ELR (cell line): ENCODE measurements at regions not wholly inside any gene's neighbourhood (a gene's known extent, or its start where the extent isn't known, plus 50 kb on each side); places are given as distances from the start of the nearest gene placed in this dataset.
A peak's percentile ranks its signal among the peaks of the same experiment; 100 is the strongest.
"Not testable (repeated sequence)": the region's sequence is repeated elsewhere in the genome, so short reads cannot be mapped to it uniquely, and the experiment has no call there.

Experiments
- DNase-seq: peaks from one replicate; pipeline ENCODE4 v3.0.0-alpha.2; 2015; ENCODE audit warnings: low read depth

DNA sequence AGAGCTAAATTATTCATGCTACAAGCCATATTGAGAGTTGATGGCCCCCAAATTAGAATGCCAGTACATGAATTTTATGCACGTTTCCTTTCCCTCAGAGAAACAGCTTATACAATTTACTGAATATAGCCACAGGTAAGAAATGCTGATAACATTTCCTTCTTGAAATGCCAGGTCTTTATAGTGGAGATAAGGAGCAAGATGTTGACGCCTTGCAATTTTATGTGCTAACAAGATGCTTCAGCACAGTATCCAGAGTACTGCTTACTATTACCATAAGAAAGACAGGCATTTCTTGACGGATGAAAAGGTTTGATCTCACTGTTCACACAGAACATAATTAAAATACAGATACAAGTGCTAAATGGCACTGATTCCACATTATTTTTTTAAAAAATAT, 223.2 kb upstream of the CTSO start:
- no peak for DNase-seq

DNA sequence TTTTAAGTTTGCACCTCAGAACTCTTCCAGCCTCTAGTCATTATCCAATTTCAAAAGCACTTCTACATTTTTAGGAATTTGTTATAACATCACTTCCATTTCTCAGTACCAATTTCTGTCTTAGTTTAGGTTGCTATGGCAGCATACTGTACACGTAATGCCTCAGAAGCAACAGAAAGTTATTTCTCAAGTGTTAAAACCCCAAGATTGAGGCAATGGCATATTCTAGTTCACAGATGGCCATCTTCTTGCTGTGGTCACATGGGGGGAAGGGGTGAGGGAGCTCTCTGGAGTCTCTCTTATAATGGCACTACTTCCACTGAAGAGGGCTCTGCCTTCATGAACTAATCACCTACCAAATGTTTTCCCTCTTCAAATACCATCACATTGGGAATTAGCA, 220.3 kb upstream of the CTSO start:
- DNase-seq: no peak

DNA sequence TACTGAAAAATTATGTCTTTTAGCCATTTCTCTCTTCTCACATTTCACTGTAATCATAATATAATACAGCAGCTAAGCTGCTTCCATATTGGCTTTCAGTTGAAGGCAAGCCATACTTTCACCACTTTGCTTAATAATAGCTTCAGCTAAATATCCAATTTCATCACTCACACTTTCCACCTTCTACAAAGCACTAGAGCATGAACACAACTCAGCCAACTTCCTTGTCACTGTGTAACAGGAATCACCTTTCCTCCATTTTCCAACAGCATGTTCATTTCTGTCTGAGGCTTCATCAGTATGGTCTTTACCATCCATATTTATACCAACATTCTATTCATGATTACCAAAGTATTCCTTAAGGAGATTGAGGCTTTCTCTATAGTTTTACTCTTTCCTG, 219.8 kb upstream of the CTSO start:
- no peak for DNase-seq

- peak; percentile 6 for DNase-seq
Observed at GRCh38 chr4:156169861-156170260, 216.2 kb upstream of the CTSO start.

DNA sequence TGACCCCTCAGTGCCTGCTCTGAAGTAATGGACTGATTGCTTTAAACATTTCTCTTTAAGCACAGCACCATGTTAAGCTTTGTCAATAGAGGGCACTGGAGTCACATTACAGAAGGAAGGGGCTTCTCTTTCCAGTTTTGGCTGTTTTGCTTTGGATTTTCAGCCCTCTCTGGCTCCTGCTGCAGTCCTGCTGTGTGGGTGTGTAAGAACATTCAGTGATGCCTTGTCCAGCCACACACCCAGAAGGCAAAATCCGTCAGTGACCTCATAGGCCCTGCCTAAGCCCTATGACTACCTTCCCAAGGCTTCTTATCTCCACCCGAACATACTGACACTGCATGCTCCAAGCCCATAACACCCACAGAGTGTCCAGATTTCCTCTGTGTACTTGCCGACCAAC, 215.3 kb upstream of the CTSO start:
- DNase-seq: peak; percentile 72

DNA sequence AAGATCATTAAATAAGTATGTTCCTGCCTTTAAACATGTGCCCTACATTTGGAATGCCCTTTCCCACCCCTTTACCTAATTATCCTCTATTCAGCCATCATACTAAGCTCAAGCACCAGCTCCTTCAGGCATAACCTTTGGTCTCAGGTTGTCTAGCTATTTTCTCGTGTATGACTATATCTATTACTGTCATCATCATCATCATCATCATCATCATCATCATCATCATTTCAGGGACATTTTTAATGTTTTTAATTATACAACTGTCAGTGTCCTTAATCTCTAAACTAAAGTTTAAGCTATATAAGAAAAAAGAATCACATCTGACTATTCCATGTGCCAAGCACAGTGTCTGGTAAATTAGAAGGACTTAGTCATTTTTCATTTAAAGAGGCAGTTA, 214.6 kb upstream of the CTSO start:
- DNase-seq: no peak

GRCh38 chr4:156158747-156159146, 205.1 kb upstream of the CTSO start:
- no peak for DNase-seq

GRCh38 chr4:156154978-156155377, 201.3 kb upstream of the CTSO start:
- peak; percentile 14 for DNase-seq

DNA sequence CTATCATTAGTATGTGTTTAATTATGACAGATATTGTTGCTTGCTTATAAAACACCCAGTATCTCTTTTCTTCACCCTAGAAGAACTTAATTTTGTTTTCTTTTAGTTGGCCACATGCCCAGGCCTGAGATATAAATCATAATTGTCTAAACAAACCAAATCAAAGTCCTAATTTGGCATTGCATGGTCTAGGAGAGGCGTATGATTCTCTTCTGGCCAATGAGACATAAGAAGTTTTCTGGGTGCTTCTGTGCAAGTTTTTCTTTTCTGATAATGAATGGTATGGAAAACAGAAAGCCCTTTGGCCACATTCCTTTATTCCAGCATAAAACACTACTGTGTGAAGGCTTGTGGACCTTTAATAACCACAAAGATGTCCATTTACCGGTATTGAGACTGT, 192.9 kb upstream of the CTSO start:
- DNase-seq: no peak

- DNase-seq: no peak
Observed at GRCh38 chr4:156144961-156145360, 191.3 kb upstream of the CTSO start.

DNA sequence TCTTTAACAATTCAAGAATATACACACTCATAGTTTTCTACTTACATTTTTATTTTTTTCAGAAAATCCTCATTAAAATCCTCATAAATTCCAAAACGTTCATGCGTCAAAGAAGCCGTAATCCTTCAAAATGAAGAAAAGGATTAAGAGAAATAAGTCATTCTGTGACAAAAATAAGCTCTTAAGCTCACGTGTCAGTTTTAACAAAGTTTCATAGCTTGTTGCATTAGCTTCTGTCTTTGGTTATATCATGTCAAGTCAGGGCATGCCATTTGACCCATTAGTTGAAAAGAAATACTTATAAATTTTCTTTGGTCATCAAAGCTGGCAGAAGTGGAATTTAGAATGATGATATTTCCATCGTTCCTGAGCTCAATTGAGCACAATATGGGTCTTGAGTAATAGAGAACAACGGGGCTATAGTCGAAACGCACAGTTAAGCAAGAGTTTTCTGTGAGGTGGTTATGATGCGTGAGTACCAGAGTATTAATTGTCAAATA, 185.2 kb upstream of the CTSO start:
- no peak for DNase-seq

GRCh38 chr4:156137679-156138473, 184.2 kb upstream of the CTSO start:
- DNase-seq: no peak

DNA sequence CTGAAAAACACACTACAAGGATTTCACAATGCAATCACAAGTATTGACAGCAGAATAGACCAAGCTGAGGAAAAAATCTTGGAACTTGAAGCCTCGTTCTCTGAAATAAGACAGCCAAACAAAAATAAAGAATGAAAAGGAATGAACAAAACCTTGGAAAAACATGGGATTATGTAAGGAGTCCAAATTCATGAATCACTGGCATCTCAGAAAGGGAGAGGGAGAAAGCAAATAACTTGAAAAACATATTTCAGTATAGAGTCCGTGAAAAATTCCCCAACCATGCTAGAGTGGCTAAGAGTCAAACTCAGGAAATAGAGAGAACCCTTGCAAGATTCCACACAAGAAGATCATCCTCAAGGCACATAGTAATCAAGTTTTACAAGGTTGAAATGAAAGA, 178.5 kb upstream of the CTSO start:
- no peak for DNase-seq

GRCh38 chr4:156128616-156129015, 174.9 kb upstream of the CTSO start:
- DNase-seq: no peak

- no peak for DNase-seq
Observed at GRCh38 chr4:156118507-156119220, 165.0 kb upstream of the CTSO start.

- no peak for DNase-seq
Observed at GRCh38 chr4:156117743-156118142, 164.1 kb upstream of the CTSO start.

- no peak for DNase-seq
Observed at GRCh38 chr4:156116991-156117390, 163.3 kb upstream of the CTSO start.

DNA sequence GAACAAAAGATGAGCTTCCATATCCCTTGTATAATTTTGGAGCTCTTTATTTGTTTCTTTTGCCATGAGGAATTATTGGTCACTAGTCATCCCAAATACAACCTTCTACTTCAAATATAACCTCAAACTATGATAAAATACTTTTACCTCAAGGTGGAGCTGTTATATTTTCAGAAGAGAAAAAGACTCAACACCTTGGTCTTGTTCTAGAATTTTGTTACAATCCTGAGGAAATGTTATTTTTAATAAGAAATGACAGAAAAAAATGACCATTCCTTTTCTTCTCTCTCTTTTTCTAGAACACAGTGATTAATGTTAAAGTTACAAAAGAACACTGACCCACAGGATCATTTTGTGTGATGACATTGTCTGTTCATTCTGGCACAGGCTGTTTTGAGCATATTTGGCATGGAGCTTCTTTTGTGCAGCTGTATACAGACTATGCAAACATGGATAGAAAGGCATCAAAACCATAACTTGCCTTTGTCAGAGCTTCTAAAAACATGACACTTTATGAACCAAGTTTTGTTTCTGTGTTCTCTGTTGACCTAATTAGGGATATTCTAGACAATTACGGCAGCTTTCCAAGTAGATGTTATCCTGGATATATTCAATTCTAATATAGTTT, 159.6 kb upstream of the CTSO start:
- peak; percentile 22 for DNase-seq

- DNase-seq: no peak
Observed at GRCh38 chr4:156111686-156112085, 158.0 kb upstream of the CTSO start.

GRCh38 chr4:156109943-156110900, 156.6 kb upstream of the CTSO start:
- peak; percentile 41 for DNase-seq

DNA sequence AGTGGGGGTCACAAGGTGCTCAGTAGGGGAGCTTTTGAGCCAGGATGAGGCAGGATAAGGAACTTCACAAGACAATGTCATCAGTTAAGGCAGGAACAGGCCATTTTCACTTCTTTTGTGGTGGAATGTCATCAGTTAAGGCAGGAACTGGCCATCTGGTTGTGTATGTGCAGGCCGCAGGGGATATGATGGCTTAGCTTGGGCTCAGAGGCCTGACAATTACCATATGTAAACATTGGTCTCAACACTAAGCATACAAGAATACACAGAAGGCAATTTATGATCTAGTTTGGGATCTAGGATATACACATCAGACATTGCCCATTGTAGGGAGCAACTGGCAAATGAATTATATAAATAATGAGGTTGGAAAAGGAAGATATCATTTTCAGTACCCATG, 155.4 kb upstream of the CTSO start:
- not testable (repeated sequence) for DNase-seq

DNA sequence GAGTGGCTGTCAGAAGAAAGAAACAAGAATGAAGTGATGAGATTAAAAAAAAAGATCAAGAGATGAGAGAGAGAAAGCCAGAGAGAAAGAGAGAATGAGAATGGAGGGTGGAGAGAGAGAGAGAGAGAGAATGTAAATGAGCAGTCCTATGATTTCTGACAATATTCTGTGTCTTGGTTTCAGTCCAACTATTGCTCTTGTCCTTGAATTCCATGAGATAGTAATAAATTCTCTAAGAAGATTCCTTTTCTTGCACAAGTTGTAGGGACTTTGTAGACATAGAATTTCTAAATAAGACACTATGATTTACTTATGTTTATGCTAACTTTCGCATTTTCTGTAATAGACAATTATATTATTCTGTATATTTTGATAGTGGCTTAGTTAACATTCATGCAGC, 149.6 kb upstream of the CTSO start:
- DNase-seq: no peak
